Neural progenitor cell (in vitro differentiated cells): ENCODE measurements at regions not wholly inside any gene's neighbourhood (a gene's known extent, or its start where the extent isn't known, plus 50 kb on each side); places are given as distances from the start of the nearest gene placed in this dataset.

Source experiments
- CTCF ChIP-seq: fragments of 200-600 bp; sonication (generic); IDR thresholded peaks from 2 replicates; pipeline ENCODE4 v1.5.1; 2017; ENCODE audit warnings: antibody characterized with exemption, mild to moderate bottlenecking
- EZH2 ChIP-seq: fragments of 200-600 bp; sonication (generic); IDR thresholded peaks from 2 replicates; pipeline ENCODE4 v1.6.1; 2017; ENCODE audit warnings: antibody characterized with exemption, mild to moderate bottlenecking, moderate library complexity

- no peak for TF ChIP-seq CTCF
- TF ChIP-seq EZH2: no peak
These were observed 594.5 kb upstream of the ARRDC3 start for GRCh38 chr5:91977579-91977978.
